ENCODE measurements at regions not wholly inside any gene's neighbourhood (a gene's known extent, or its start where the extent isn't known, plus 50 kb on each side); places are given as distances from the start of the nearest gene placed in this dataset.

- no peak overlapping the region for H3K4me3 ChIP-seq (ENCODE audit: low read length)
- DNase-seq (ENCODE audit: low read depth), result no peak
- TF ChIP-seq CTCF (IDR thresholded peaks at IDR 0.05; ENCODE audit: insufficient read depth, low read depth, low read length, missing control alignments), result no peak
Observed at GRCh38 chr5:167348251-167348926, 943.1 kb upstream of the WWC1 start.

- TF ChIP-seq CTCF (IDR thresholded peaks at IDR 0.05; ENCODE audit: insufficient read depth, low read depth, low read length, missing control alignments), result no peak
- DNase-seq (ENCODE audit: low read depth), result peak; percentile 8
Observed at GRCh38 chr5:167348980-167349379, 942.5 kb upstream of the WWC1 start.

GRCh38 chr5:167351316-167351715, 940.1 kb upstream of the WWC1 start:
- DNase-seq (ENCODE audit: low read depth), result no peak
- no peak overlapping the region for H3K4me3 ChIP-seq (ENCODE audit: low read length)
- TF ChIP-seq CTCF (IDR thresholded peaks at IDR 0.05; ENCODE audit: insufficient read depth, low read depth, low read length, missing control alignments), result no peak

More at GRCh38 chr5:167348980-167349379, 942.5 kb upstream of the WWC1 start:
- H3K4me3 ChIP-seq (ENCODE audit: low read length), result no peak overlapping the region

GRCh38 chr5:167352801-167353200, 938.6 kb upstream of the WWC1 start:
- TF ChIP-seq CTCF (IDR thresholded peaks at IDR 0.05; ENCODE audit: insufficient read depth, low read depth, low read length, missing control alignments), result no peak
- no peak overlapping the region for H3K4me3 ChIP-seq (ENCODE audit: low read length)
- DNase-seq (ENCODE audit: low read depth), result no peak

- no peak for DNase-seq (ENCODE audit: low read depth)
- no peak for TF ChIP-seq CTCF (IDR thresholded peaks at IDR 0.05; ENCODE audit: insufficient read depth, low read depth, low read length, missing control alignments)
Observed at GRCh38 chr5:167355346-167355745, 936.1 kb upstream of the WWC1 start.

GRCh38 chr5:167356374-167356773, 935.1 kb upstream of the WWC1 start:
- H3K4me3 ChIP-seq (ENCODE audit: low read length), result no peak overlapping the region
- no peak for DNase-seq (ENCODE audit: low read depth)
- no peak for TF ChIP-seq CTCF (IDR thresholded peaks at IDR 0.05; ENCODE audit: insufficient read depth, low read depth, low read length, missing control alignments)

More at GRCh38 chr5:167355346-167355745, 936.1 kb upstream of the WWC1 start:
- no peak overlapping the region for H3K4me3 ChIP-seq (ENCODE audit: low read length)
